NCI-H1694 treated with DMSO at 0.1 percent for 48 hours (cell line): ENCODE measurements at regions not wholly inside any gene's neighbourhood (a gene's known extent, or its start where the extent isn't known, plus 50 kb on each side); places are given as distances from the start of the nearest gene placed in this dataset.
"Not testable (repeated sequence)": the region's sequence is repeated elsewhere in the genome, so short reads cannot be mapped to it uniquely, and the experiment has no call there.

Experiments
- DNase-seq: peaks from one replicate; lab custom pipeline; 2025; lab: John Stamatoyannopoulos, UW

- DNase-seq, result no peak
Observed at GRCh38 chr4:146124023-146124680, 51.4 kb upstream of the LSM6 start.

GRCh38 chr4:146123231-146123630 is 52.3 kb upstream of the LSM6 start:
- DNase-seq, result no peak

- DNase-seq, result no peak
Observed at GRCh38 chr4:146122398-146122797, 53.1 kb upstream of the LSM6 start.

GRCh38 chr4:146121757-146122156 is 53.8 kb upstream of the LSM6 start:
- DNase-seq, result no peak

- no peak for DNase-seq
Observed at GRCh38 chr4:146119845-146120404, 55.6 kb upstream of the LSM6 start.

GRCh38 chr4:146114066-146114465 is 61.5 kb upstream of the LSM6 start:
- DNase-seq, result no peak

GRCh38 chr4:146113171-146113570 is 62.3 kb upstream of the LSM6 start:
- DNase-seq, result no peak

- DNase-seq, result no peak
Observed at GRCh38 chr4:146112389-146112788, 63.1 kb upstream of the LSM6 start.

- DNase-seq, result no peak
Observed at GRCh38 chr4:146110871-146111485, 64.5 kb upstream of the LSM6 start.

- no peak for DNase-seq
Observed at GRCh38 chr4:146108756-146109155, 66.8 kb upstream of the LSM6 start.

GRCh38 chr4:146107587-146108240 is 67.8 kb upstream of the LSM6 start:
- no peak for DNase-seq

- no peak for DNase-seq
Observed at GRCh38 chr4:146105464-146105863, 70.1 kb upstream of the LSM6 start.

- DNase-seq, result no peak
Observed at GRCh38 chr4:146104541-146104940, 71.0 kb upstream of the LSM6 start.

- DNase-seq, result not testable (repeated sequence)
Observed at GRCh38 chr4:146104052-146104451, 71.5 kb upstream of the LSM6 start.

- no peak for DNase-seq
Observed at GRCh38 chr4:146099585-146099984, 75.9 kb upstream of the LSM6 start.

GRCh38 chr4:146098978-146099377 is 76.5 kb upstream of the LSM6 start:
- DNase-seq, result no peak

- no peak for DNase-seq
Observed at GRCh38 chr4:146098397-146098796, 77.1 kb upstream of the LSM6 start.

- DNase-seq, result no peak
Observed at GRCh38 chr4:146096371-146096770, 79.1 kb upstream of the LSM6 start.

- DNase-seq, result no peak
Observed at GRCh38 chr4:146095860-146096259, 79.7 kb upstream of the LSM6 start.

- DNase-seq, result peak; percentile 25
Observed at GRCh38 chr4:146095091-146095690, 80.3 kb upstream of the LSM6 start.

- DNase-seq, result no peak
Observed at GRCh38 chr4:146088690-146089089, 86.8 kb upstream of the LSM6 start.

- DNase-seq, result no peak
Observed at GRCh38 chr4:146087856-146088255, 87.7 kb upstream of the LSM6 start.

GRCh38 chr4:146076081-146076480 is 99.4 kb upstream of the LSM6 start:
- DNase-seq, result no peak
